WTC11 (cell line): ENCODE measurements at regions not wholly inside any gene's neighbourhood (a gene's known extent, or its start where the extent isn't known, plus 50 kb on each side); places are given as distances from the start of the nearest gene placed in this dataset.

ENCODE experiments used
- ATAC-seq: fragments of 200-7000 bp; cut with Tn5 transposase; 2 replicates; pipeline ENCODE4 v1.10.0; 2021; ENCODE audit warnings: mild to moderate bottlenecking, moderate library complexity
- CTCF ChIA-PET: fragments of 300-600 bp; sonication (Branson Sonifier 250); formaldehyde crosslinking; loops from one replicate; lab custom pipeline; 2021; ENCODE audit warnings: antibody characterized with exemption; lab: Charles Lee
- POLR2A ChIA-PET: fragments of 350-600 bp; sonication (Branson Sonifier 250); formaldehyde crosslinking; loops from one replicate; lab custom pipeline; 2021; ENCODE audit warnings: antibody characterized with exemption; lab: Charles Lee
- DNase-seq: peaks from one replicate; pipeline ENCODE4 v3.0.0; 2021; ENCODE audit warnings: low spot score
- H3K27ac Mint-ChIP-seq: 2 replicates; pipeline ENCODE4 v1.8.0; 2021; ENCODE audit warnings: mixed read lengths
- H3K27me3 Mint-ChIP-seq: 2 replicates; pipeline ENCODE4 v1.8.0; 2021; ENCODE audit warnings: low read depth, mild to moderate bottlenecking, moderate library complexity, mixed read lengths
- H3K36me3 Mint-ChIP-seq: 2 replicates; pipeline ENCODE4 v1.8.0; 2021; ENCODE audit warnings: mixed read lengths
- H3K4me1 Mint-ChIP-seq: 2 replicates; pipeline ENCODE4 v1.8.0; 2022; ENCODE audit warnings: mixed read lengths
- H3K4me3 Mint-ChIP-seq: 2 replicates; pipeline ENCODE4 v1.8.0; 2021; ENCODE audit warnings: mild to moderate bottlenecking, moderate library complexity, mixed read lengths
- H3K9me3 Mint-ChIP-seq: 2 replicates; pipeline ENCODE4 v1.8.0; 2021; ENCODE audit warnings: mixed read lengths
- ATF2 ChIP-seq: sonication (generic); formaldehyde crosslinking; IDR thresholded peaks from 2 replicates; pipeline ENCODE4 v1.8.1; 2022; ENCODE audit warnings: low read depth, missing genetic modification reagents, borderline replicate concordance
- CREM ChIP-seq: sonication (generic); formaldehyde crosslinking; IDR thresholded peaks from 2 replicates; pipeline ENCODE4 v1.8.1; 2022; ENCODE audit warnings: mild to moderate bottlenecking, missing genetic modification reagents, moderate library complexity
- E2F4 ChIP-seq: sonication (generic); formaldehyde crosslinking; IDR thresholded peaks from 2 replicates; pipeline ENCODE4 v1.8.1; 2022; ENCODE audit warnings: low read depth, mild to moderate bottlenecking, moderate library complexity, missing genetic modification reagents, borderline replicate concordance
- FOXJ3 ChIP-seq: sonication (generic); formaldehyde crosslinking; IDR thresholded peaks from 2 replicates; pipeline ENCODE4 v1.9.0; 2021; ENCODE audit warnings: missing genetic modification reagents, mild to moderate bottlenecking, borderline replicate concordance
- FOXP1 ChIP-seq: sonication (generic); formaldehyde crosslinking; IDR thresholded peaks from 2 replicates; pipeline ENCODE4 v1.8.0; 2022; ENCODE audit warnings: missing genetic modification reagents, mild to moderate bottlenecking, moderate library complexity, borderline replicate concordance
- MLX ChIP-seq: sonication (generic); formaldehyde crosslinking; IDR thresholded peaks from 2 replicates; pipeline ENCODE4 v1.8.1; 2023; ENCODE audit warnings: mild to moderate bottlenecking, missing genetic modification reagents, moderate library complexity
- MYBL2 ChIP-seq: sonication (generic); formaldehyde crosslinking; IDR thresholded peaks from 2 replicates; pipeline ENCODE4 v1.8.1; 2023; ENCODE audit warnings: mild to moderate bottlenecking, moderate library complexity, missing genetic modification reagents
- NFYB ChIP-seq: sonication (generic); formaldehyde crosslinking; conservative IDR thresholded peaks from 2 replicates; pipeline ENCODE4 v1.8.0; 2022; ENCODE audit warnings: low read depth, missing genetic modification reagents
- NR2C2 ChIP-seq: sonication (generic); formaldehyde crosslinking; IDR thresholded peaks from 2 replicates; pipeline ENCODE4 v1.8.0; 2022; ENCODE audit warnings: mild to moderate bottlenecking, missing genetic modification reagents
- OVOL2 ChIP-seq: fragments of 250-450 bp; sonication (Bioruptor Pico); IDR thresholded peaks from 2 replicates; pipeline ENCODE4 v1.9.0; 2021; ENCODE audit warnings: mild to moderate bottlenecking, borderline replicate concordance
- SMAD3 ChIP-seq: sonication (generic); formaldehyde crosslinking; IDR thresholded peaks from 2 replicates; pipeline ENCODE4 v1.8.0; 2022; ENCODE audit warnings: missing genetic modification reagents, mild to moderate bottlenecking, borderline replicate concordance
- SMAD4 ChIP-seq: sonication (generic); formaldehyde crosslinking; IDR thresholded peaks from 2 replicates; pipeline ENCODE4 v1.8.0; 2022; ENCODE audit warnings: mild to moderate bottlenecking, missing genetic modification reagents
- ZNF121 ChIP-seq: sonication (generic); formaldehyde crosslinking; IDR thresholded peaks from 2 replicates; pipeline ENCODE4 v1.8.0; 2023; ENCODE audit warnings: missing genetic modification reagents
- ZNF396 ChIP-seq: fragments of 250-450 bp; sonication (Bioruptor Pico); IDR thresholded peaks from 2 replicates; pipeline ENCODE4 v1.8.0; 2021; ENCODE audit warnings: mild to moderate bottlenecking, moderate library complexity, borderline replicate concordance
- ZNF671 ChIP-seq: fragments of 250-450 bp; sonication (Bioruptor Pico); IDR thresholded peaks from 2 replicates; pipeline ENCODE4 v1.8.0; 2021; ENCODE audit warnings: mild to moderate bottlenecking
- TF ChIP-seq, protein P1 (sequence below): sonication (generic); formaldehyde crosslinking; IDR thresholded peaks from 2 replicates; pipeline ENCODE4 v1.8.0; 2022; ENCODE audit warnings: mild to moderate bottlenecking, missing genetic modification reagents
- TF ChIP-seq, protein P2 (sequence below): sonication (generic); formaldehyde crosslinking; IDR thresholded peaks from 2 replicates; pipeline ENCODE4 v1.8.0; 2022; ENCODE audit warnings: missing genetic modification reagents
- TF ChIP-seq, protein P3 (sequence below): fragments of 250-450 bp; sonication (Bioruptor Pico); conservative IDR thresholded peaks from 2 replicates; pipeline ENCODE4 v1.9.0; 2021; ENCODE audit warnings: mild to moderate bottlenecking

DNA sequence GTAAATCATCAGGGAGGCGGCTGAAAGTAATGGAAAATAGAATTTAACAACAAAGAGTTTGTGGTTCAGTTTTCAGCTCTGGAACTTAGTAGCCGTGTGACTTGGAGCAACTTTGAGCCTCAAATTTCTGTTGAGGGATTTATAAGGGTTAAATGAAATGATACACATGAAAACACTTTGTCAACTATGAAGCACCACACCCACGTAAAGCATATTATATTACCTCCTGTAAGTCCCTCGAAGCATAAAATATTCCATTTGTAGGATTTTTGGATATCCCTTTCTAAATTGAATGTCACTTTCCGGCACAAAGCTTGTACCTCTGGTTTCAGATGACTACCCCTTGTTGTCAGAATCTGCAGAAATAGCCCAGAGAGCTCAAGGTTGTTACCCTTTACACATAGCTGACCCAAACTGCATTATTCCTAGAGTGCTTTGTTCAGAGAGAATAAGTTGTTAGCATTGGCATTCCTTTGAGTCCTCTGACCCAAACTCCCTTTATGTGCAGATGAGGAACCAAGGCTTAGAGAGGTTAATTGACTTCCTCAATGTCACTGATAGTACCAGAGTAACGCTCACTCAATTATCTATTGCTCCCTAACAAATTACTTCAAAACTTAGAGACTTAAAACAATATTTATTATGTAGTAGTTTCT is 187.9 kb upstream of the UMPS start:
- TF ChIP-seq CREM (CRISPR knock-in tag) = no peak
- no peak for TF ChIP-seq SMAD3
- TF ChIP-seq E2F4 = no peak
- TF ChIP-seq ATF2 (CRISPR knock-in tag) = no peak
- no peak for TF ChIP-seq NFYB (CRISPR knock-in tag)
- no peak for TF ChIP-seq FOXJ3
- no peak for TF ChIP-seq FOXP1
- TF ChIP-seq, protein P1, sequence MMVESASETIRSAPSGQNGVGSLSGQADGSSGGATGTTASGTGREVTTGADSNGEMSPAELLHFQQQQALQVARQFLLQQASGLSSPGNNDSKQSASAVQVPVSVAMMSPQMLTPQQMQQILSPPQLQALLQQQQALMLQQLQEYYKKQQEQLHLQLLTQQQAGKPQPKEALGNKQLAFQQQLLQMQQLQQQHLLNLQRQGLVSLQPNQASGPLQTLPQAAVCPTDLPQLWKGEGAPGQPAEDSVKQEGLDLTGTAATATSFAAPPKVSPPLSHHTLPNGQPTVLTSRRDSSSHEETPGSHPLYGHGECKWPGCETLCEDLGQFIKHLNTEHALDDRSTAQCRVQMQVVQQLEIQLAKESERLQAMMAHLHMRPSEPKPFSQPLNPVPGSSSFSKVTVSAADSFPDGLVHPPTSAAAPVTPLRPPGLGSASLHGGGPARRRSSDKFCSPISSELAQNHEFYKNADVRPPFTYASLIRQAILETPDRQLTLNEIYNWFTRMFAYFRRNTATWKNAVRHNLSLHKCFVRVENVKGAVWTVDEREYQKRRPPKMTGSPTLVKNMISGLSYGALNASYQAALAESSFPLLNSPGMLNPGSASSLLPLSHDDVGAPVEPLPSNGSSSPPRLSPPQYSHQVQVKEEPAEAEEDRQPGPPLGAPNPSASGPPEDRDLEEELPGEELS (CRISPR knock-in tag) = no peak
- TF ChIP-seq MYBL2 = no peak
- no peak for TF ChIP-seq OVOL2
- TF ChIP-seq ZNF396 (CRISPR knock-in tag) = no peak
- CTCF ChIA-PET = interaction anchor here (0.6 to 2.3 kb wide), 3 partner anchors 8 to 147 kb away, joined by 3 to 11 read pairs (median 7); no protein-coding TSS in a partner anchor

GRCh38 chr3:124545891-124546290 is 184.4 kb upstream of the UMPS start:
- no peaks in the 10 kb centered on the region for H3K36me3 Mint-ChIP-seq
- DNase-seq (no peak), ATAC-seq (no peak)
- no peaks in the 10 kb centered on the region for H3K9me3 Mint-ChIP-seq
- no peak overlapping the region for H3K4me3 Mint-ChIP-seq
- peaks cover 10% of the 10 kb centered on the region for H3K27me3 Mint-ChIP-seq
- POLR2A ChIA-PET = no interaction called here
- no peak overlapping the region for H3K27ac Mint-ChIP-seq
- TF ChIP-seq, protein P2, sequence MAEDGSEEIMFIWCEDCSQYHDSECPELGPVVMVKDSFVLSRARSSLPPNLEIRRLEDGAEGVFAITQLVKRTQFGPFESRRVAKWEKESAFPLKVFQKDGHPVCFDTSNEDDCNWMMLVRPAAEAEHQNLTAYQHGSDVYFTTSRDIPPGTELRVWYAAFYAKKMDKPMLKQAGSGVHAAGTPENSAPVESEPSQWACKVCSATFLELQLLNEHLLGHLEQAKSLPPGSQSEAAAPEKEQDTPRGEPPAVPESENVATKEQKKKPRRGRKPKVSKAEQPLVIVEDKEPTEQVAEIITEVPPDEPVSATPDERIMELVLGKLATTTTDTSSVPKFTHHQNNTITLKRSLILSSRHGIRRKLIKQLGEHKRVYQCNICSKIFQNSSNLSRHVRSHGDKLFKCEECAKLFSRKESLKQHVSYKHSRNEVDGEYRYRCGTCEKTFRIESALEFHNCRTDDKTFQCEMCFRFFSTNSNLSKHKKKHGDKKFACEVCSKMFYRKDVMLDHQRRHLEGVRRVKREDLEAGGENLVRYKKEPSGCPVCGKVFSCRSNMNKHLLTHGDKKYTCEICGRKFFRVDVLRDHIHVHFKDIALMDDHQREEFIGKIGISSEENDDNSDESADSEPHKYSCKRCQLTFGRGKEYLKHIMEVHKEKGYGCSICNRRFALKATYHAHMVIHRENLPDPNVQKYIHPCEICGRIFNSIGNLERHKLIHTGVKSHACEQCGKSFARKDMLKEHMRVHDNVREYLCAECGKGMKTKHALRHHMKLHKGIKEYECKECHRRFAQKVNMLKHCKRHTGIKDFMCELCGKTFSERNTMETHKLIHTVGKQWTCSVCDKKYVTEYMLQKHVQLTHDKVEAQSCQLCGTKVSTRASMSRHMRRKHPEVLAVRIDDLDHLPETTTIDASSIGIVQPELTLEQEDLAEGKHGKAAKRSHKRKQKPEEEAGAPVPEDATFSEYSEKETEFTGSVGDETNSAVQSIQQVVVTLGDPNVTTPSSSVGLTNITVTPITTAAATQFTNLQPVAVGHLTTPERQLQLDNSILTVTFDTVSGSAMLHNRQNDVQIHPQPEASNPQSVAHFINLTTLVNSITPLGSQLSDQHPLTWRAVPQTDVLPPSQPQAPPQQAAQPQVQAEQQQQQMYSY (CRISPR knock-in tag) = no peak
- TF ChIP-seq, all 79 proteins: peak for 0
- peaks cover 12% of the 10 kb centered on the region for H3K4me1 Mint-ChIP-seq
- CTCF ChIA-PET = interaction anchor here (0.6 kb wide), 1 partner anchor 40 kb away, joined by 4 read pairs; no protein-coding TSS in a partner anchor

More for the DNA sequence above, 187.9 kb upstream of the UMPS start:
- no peaks in the 10 kb centered on the region for H3K9me3 Mint-ChIP-seq
- H3K4me1 Mint-ChIP-seq = peaks cover 12% of the 10 kb centered on the region
- H3K27me3 Mint-ChIP-seq = no peaks in the 10 kb centered on the region; the same call in 1 of the 2 replicates
- POLR2A ChIA-PET = no interaction called here
- H3K27ac Mint-ChIP-seq = no peak overlapping the region
- ATAC-seq (peak; percentile 28; the same call in 1 of the 2 replicates), DNase-seq (no peak)
- H3K4me3 Mint-ChIP-seq = no peak overlapping the region
- no peaks in the 10 kb centered on the region for H3K36me3 Mint-ChIP-seq

DNA sequence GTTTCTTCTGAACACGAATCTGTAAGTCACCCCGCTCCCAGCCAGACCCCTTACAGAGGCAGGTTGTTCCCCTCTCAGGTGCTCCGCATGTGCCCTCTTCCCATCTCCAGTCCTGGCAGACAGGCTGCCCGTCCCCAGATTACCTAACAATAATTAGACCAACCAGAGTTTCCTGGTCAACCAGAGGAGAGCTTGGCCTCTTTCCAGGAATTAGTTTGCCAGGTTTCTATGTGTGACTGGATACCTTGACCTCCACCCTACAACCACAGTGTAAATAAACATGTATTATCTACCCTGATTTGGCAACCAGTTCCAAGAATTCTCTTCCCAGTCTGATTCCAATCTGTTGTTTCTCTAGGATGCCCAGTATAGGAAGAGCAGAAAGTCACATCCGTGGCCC is 178.0 kb upstream of the UMPS start:
- CTCF ChIA-PET = interaction anchor here (0.9 to 6.0 kb wide), 3 partner anchors 8 to 199 kb away, joined by 4 to 42 read pairs (median 5); no protein-coding TSS in a partner anchor
- ATAC-seq = no peak
- POLR2A ChIA-PET = no interaction called here
- TF ChIP-seq NR2C2 (CRISPR knock-in tag) (no peak), SMAD4 (CRISPR knock-in tag) (no peak), SMAD3 (no peak), MLX (no peak), ZNF671 (CRISPR knock-in tag) (no peak), ATF2 (CRISPR knock-in tag) (no peak), ZNF121 (CRISPR knock-in tag) (no peak)
- TF ChIP-seq, protein P3, sequence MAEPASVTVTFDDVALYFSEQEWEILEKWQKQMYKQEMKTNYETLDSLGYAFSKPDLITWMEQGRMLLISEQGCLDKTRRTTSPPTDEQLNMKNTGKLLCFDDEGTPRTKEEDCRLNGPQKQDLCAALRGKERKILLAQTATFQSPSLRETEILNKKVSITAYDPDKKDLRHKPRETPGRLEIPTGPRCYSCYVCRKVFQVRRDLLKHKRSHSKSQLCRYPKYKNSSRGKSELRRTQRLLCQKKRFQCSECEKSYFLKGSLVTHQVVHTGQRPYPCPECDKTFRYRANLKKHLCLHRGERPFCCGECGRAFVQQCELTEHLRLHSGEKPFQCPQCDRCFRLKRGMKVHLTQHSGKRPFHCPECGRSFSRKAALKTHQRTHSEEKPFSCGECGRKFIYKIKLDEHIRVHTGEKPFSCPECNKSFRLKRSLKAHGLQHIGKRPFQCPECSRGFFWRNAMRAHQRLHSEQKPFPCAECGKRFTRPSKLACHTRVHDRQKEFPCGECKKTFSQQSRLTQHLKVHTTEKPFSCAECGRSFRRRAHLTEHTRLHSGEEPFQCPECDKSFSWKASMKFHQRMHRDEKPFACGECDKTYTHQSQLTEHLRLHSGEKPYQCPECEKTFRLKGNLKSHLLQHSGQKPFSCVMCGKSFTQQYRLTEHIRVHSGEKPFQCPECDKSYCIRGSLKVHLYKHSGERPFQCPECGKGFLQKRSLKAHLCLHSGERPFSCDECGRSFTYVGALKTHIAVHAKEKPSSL = no peak

More for the DNA sequence above, 178.0 kb upstream of the UMPS start:
- peaks cover 2% of the 10 kb centered on the region for H3K4me1 Mint-ChIP-seq
- H3K9me3 Mint-ChIP-seq = no peaks in the 10 kb centered on the region
- H3K36me3 Mint-ChIP-seq = no peaks in the 10 kb centered on the region
- H3K27me3 Mint-ChIP-seq = peaks cover 10% of the 10 kb centered on the region
- no peak overlapping the region for H3K27ac Mint-ChIP-seq
- no peak for DNase-seq
- H3K4me3 Mint-ChIP-seq = no peak overlapping the region
